Effector memory CD4-positive, alpha-beta T cell (primary cell): ENCODE measurements at regions not wholly inside any gene's neighbourhood (a gene's known extent, or its start where the extent isn't known, plus 50 kb on each side); places are given as distances from the start of the nearest gene placed in this dataset.

ENCODE experiments used
- DNase-seq, 3 donors: peaks; one replicate each; pipeline ENCODE4 v3.0.0-alpha.2; 2020
- H3K27ac ChIP-seq: 2 replicates; pipeline ENCODE4 v1.7.0; 2013; ENCODE audit warnings: mild to moderate bottlenecking, low read length, moderate library complexity; ENCODE audit not compliant: insufficient read depth, poor library complexity, severe bottlenecking
- H3K27me3 ChIP-seq: replicated peaks from 2 replicates; pipeline ENCODE4 v1.7.0; 2013; ENCODE audit warnings: mild to moderate bottlenecking, low read length; ENCODE audit not compliant: insufficient read depth, control insufficient read depth, poor library complexity, severe bottlenecking
- H3K36me3 ChIP-seq: 2 replicates; pipeline ENCODE4 v1.7.0; 2013; ENCODE audit warnings: mild to moderate bottlenecking, low read length, moderate library complexity; ENCODE audit not compliant: control insufficient read depth, insufficient read depth
- H3K4me1 ChIP-seq: 2 replicates; pipeline ENCODE4 v1.7.0; 2013; ENCODE audit warnings: low read length, mild to moderate bottlenecking; ENCODE audit not compliant: control insufficient read depth, insufficient read depth, poor library complexity, severe bottlenecking
- H3K4me3 ChIP-seq: 2 replicates; pipeline ENCODE4 v1.7.0; 2013; ENCODE audit warnings: low read length, low read depth, mild to moderate bottlenecking; ENCODE audit not compliant: insufficient read depth, poor library complexity, severe bottlenecking
- H3K9me3 ChIP-seq: 2 replicates; pipeline ENCODE4 v1.7.0; 2013; ENCODE audit warnings: mild to moderate bottlenecking, low read length, moderate library complexity; ENCODE audit not compliant: control insufficient read depth

DNA sequence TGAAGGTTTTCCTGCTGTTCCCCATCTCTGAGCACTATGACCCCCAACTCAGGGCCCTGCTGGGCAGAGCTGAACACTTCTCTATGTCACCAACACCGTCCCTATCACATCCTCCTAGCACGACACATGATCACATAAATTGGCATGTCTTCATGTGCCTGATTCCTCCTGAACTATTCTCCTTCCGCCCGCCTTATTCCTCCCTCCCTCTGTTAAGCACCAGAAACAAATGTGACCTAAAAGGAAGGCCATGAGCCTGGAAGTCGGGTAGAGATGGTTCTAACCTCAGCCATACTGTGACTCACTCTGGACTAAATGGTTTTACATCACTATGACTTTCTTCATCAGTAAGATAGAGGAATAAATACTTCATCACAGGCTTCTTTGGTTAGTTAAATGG is 80.8 kb upstream of the DYNLRB2 start:
- Histone ChIP-seq H3K9me3 (no peaks in the 10 kb centered on the region), H3K36me3 (no peaks in the 10 kb centered on the region), H3K4me1 (no peaks in the 10 kb centered on the region), H3K4me3 (no peak overlapping the region), H3K27ac (no peak overlapping the region), H3K27me3 (no peaks in the 10 kb centered on the region)
- no peak for DNase-seq

DNA sequence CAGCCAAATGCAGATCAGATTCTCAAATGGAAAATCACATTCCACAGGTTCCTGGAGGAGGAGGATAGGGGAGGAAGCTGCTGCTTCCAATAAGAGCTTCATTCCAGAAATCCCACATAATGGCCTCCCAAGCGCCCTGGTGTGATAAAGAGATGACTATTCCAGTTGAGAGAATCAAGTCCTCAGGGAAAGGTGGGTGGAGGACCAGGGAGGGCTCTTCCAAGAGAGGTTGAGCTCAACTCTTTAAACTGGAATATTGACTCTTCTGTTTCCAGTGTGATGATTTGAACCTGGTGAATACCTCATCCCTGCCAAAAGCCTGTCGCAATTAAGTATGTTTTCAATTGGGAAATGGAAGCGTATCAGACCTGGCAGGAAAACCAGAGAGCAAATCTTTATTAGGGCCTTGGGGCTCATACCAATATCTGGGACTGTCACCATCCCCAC is 81.4 kb upstream of the DYNLRB2 start:
- no peaks in the 10 kb centered on the region for H3K4me1 ChIP-seq
- H3K4me3 ChIP-seq: no peak overlapping the region
- H3K9me3 ChIP-seq: no peaks in the 10 kb centered on the region
- no peaks in the 10 kb centered on the region for H3K36me3 ChIP-seq
- no peak overlapping the region for H3K27ac ChIP-seq
- DNase-seq: no peak
- H3K27me3 ChIP-seq: no peaks in the 10 kb centered on the region

DNA sequence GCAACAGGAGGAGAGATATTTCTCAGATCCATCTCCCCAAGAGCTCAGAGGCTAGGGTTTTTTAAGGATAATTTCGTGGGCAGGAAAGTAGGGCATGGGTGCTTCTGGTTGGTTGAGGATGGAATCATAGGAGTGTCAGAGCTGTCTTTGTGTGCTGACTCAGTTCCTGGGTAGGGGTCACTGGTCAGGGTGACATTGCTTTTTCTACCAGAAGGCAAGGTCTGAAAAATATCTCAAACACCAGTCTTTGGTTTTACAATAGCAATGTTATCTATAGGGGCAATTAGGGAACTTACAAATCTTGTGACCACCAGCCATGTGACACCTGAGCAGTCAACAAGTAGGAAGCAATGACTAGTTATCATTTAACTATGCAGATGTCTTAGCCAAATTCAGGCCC is 82.9 kb upstream of the DYNLRB2 start:
- Histone ChIP-seq H3K36me3 (no peaks in the 10 kb centered on the region), H3K4me1 (no peaks in the 10 kb centered on the region), H3K4me3 (no peak overlapping the region), H3K9me3 (no peaks in the 10 kb centered on the region), H3K27me3 (no peaks in the 10 kb centered on the region), H3K27ac (no peak overlapping the region)
- no peak for DNase-seq

GRCh38 chr16:80454802-80455201 is 86.0 kb upstream of the DYNLRB2 start:
- Histone ChIP-seq H3K4me1 (no peaks in the 10 kb centered on the region), H3K27ac (no peak overlapping the region), H3K9me3 (no peaks in the 10 kb centered on the region), H3K36me3 (no peaks in the 10 kb centered on the region), H3K27me3 (no peaks in the 10 kb centered on the region), H3K4me3 (no peak overlapping the region)
- no peak for DNase-seq

- DNase-seq: no peak
- Histone ChIP-seq H3K36me3 (no peaks in the 10 kb centered on the region), H3K27ac (no peak overlapping the region), H3K9me3 (no peaks in the 10 kb centered on the region), H3K4me3 (no peak overlapping the region), H3K4me1 (no peaks in the 10 kb centered on the region), H3K27me3 (no peaks in the 10 kb centered on the region)
Observed at GRCh38 chr16:80449392-80449791, 91.4 kb upstream of the DYNLRB2 start.

GRCh38 chr16:80447241-80447640 is 93.6 kb upstream of the DYNLRB2 start:
- Histone ChIP-seq H3K27ac (no peak overlapping the region), H3K4me1 (no peaks in the 10 kb centered on the region), H3K27me3 (no peaks in the 10 kb centered on the region), H3K4me3 (no peak overlapping the region), H3K9me3 (no peaks in the 10 kb centered on the region), H3K36me3 (no peaks in the 10 kb centered on the region)
- DNase-seq: no peak

DNA sequence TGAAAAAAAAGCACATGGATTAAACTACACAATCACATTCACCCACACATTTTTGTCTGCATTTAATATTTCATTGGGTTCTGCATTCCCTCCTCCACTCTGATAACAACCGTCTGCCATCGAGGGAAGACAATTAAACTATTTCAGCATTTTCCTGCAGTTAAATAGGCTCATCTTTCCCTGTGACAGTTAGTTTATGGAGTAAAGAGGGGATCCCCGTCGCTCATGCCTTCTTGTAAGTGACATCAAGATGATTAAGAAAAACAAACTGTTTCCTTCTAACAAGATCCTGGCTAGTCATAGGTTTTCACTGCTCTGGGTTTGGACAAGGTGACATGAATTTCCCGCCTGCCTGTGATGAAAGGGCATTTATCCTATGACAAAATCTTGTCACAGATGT is 98.0 kb upstream of the DYNLRB2 start:
- H3K4me1 ChIP-seq: no peaks in the 10 kb centered on the region
- no peak overlapping the region for H3K27ac ChIP-seq
- H3K27me3 ChIP-seq: no peaks in the 10 kb centered on the region
- H3K9me3 ChIP-seq: no peaks in the 10 kb centered on the region
- H3K4me3 ChIP-seq: no peak overlapping the region
- no peaks in the 10 kb centered on the region for H3K36me3 ChIP-seq
- no peak for DNase-seq

DNA sequence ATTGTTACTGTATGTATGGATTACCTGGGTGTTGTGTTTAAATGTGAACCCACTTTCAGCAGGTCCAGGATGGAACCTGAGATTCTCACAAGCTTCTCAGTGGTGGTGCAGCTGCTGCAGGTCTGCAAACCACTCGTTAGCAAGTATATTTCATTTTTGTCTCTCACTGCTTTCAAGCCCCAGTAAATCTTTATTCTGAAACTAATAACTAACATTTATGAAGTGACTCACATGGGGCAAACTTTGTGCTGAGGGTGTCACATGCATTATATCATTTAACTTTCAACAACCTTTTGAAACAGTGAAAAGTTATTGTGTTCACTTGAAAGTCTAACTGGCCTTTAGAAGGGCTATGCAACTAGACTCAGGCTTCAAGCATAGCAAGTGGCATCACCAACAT is 98.9 kb upstream of the DYNLRB2 start:
- Histone ChIP-seq H3K9me3 (no peaks in the 10 kb centered on the region), H3K27me3 (no peaks in the 10 kb centered on the region), H3K4me3 (no peak overlapping the region), H3K4me1 (no peaks in the 10 kb centered on the region), H3K36me3 (no peaks in the 10 kb centered on the region), H3K27ac (no peak overlapping the region)
- DNase-seq: no peak

DNA sequence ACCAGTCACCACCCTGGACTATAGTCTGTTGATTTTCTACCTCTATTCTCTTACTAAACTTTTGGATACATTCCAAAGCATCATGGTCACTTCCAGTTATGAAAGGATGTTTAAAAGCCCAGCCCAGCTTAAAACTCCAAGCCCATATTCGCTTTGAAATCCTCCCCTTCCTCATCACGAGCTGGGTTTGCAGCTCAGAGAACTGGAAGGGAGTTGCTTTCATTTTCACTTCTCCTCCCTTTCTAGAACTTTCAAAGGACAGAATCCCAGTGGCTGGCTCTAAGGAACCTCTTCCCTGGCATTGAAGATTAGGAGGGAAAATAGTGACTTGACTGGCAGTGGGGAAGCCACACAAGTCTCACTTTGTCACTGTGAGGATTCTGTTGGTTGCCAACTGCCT is 100.1 kb upstream of the DYNLRB2 start:
- H3K36me3 ChIP-seq: no peaks in the 10 kb centered on the region
- H3K27ac ChIP-seq: no peak overlapping the region
- no peak for DNase-seq
- H3K27me3 ChIP-seq: no peaks in the 10 kb centered on the region
- H3K9me3 ChIP-seq: no peaks in the 10 kb centered on the region
- H3K4me3 ChIP-seq: no peak overlapping the region
- no peaks in the 10 kb centered on the region for H3K4me1 ChIP-seq

DNA sequence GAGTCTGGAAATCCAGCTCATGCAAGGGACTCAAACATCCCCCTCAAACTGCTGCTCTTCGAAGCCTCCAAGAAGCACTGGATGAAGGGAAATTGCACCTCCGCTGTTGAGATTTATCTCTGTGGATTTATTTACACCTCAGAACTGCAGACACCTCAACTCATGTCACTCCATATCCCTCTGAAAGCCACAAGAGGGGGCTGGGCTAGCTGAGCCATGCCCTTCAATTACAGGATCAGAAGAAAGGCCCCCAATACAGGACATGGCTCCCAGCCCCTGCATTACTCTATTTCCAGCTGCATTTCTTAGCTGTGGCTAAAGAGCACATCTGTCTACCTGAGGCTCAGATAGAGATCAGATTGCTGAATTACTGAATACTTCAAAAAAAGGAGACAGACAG is 103.1 kb upstream of the DYNLRB2 start:
- no peak for DNase-seq
- no peaks in the 10 kb centered on the region for H3K4me1 ChIP-seq

DNA sequence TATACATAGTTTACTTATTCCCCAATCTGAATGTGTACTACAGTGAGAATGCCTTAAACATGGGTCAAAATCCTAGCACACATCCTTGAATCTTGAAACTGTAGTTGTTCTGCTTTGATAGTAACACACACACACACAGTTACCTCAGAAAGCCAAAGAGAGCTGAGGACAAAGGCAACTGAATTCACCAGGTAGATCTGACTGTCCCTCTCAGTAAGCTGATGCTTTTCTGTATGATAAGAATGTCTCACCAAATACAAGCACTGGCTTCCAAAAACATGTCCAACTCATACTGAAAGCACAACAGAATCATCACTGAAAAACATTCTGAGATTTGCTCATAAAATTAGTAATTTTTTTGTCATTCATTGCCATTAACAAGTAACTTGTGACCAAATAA is 104.3 kb upstream of the DYNLRB2 start:
- Histone ChIP-seq H3K27me3 (no peaks in the 10 kb centered on the region), H3K9me3 (no peaks in the 10 kb centered on the region), H3K27ac (no peak overlapping the region), H3K4me3 (no peak overlapping the region), H3K4me1 (no peaks in the 10 kb centered on the region), H3K36me3 (no peaks in the 10 kb centered on the region)
- DNase-seq: no peak

More for the DNA sequence above, 103.1 kb upstream of the DYNLRB2 start:
- H3K27me3 ChIP-seq: no peaks in the 10 kb centered on the region
- no peak overlapping the region for H3K27ac ChIP-seq
- no peaks in the 10 kb centered on the region for H3K36me3 ChIP-seq
- no peaks in the 10 kb centered on the region for H3K9me3 ChIP-seq
- H3K4me3 ChIP-seq: no peak overlapping the region
